Stimulated activated CD4-positive, alpha-beta T cell treated with anti-CD3 and anti-CD28 coated beads, Interleukin-15, amount 100 ng/mL, for 24 hours (primary cell): ENCODE measurements at regions not wholly inside any gene's neighbourhood (a gene's known extent, or its start where the extent isn't known, plus 50 kb on each side); places are given as distances from the start of the nearest gene placed in this dataset.

Experiments used
- DNase-seq: peaks from one replicate; pipeline ENCODE4 v3.0.0-alpha.2; 2020

GRCh38 chr4:187433141-187433540, 562.4 kb upstream of the ZFP42 start:
- no peak for DNase-seq

- DNase-seq, result no peak
Measured at GRCh38 chr4:187436251-187436650, 559.3 kb upstream of the ZFP42 start.

- no peak for DNase-seq
Measured at GRCh38 chr4:187444061-187444460, 551.5 kb upstream of the ZFP42 start.

GRCh38 chr4:187449702-187450101, 545.9 kb upstream of the ZFP42 start:
- DNase-seq, result no peak

GRCh38 chr4:187451776-187452175, 543.8 kb upstream of the ZFP42 start:
- no peak for DNase-seq

- no peak for DNase-seq
Measured at GRCh38 chr4:187460016-187460415, 535.6 kb upstream of the ZFP42 start.

- DNase-seq, result no peak
Measured at GRCh38 chr4:187464573-187464972, 531.0 kb upstream of the ZFP42 start.

- DNase-seq, result no peak
Measured at GRCh38 chr4:187467224-187467623, 528.3 kb upstream of the ZFP42 start.

GRCh38 chr4:187469627-187470026, 525.9 kb upstream of the ZFP42 start:
- DNase-seq, result no peak

- no peak for DNase-seq
Measured at GRCh38 chr4:187470061-187470460, 525.5 kb upstream of the ZFP42 start.

- DNase-seq, result no peak
Measured at GRCh38 chr4:187474238-187474637, 521.3 kb upstream of the ZFP42 start.

GRCh38 chr4:187475901-187476300, 519.7 kb upstream of the ZFP42 start:
- no peak for DNase-seq

- DNase-seq, result no peak
Measured at GRCh38 chr4:187477224-187477623, 518.3 kb upstream of the ZFP42 start.

GRCh38 chr4:187478292-187479140, 517.1 kb upstream of the ZFP42 start:
- no peak for DNase-seq

- DNase-seq, result no peak
Measured at GRCh38 chr4:187479511-187479910, 516.1 kb upstream of the ZFP42 start.

- DNase-seq, result no peak
Measured at GRCh38 chr4:187480146-187481145, 515.1 kb upstream of the ZFP42 start.

- no peak for DNase-seq
Measured at GRCh38 chr4:187484186-187484585, 511.4 kb upstream of the ZFP42 start.

GRCh38 chr4:187485676-187486075, 509.9 kb upstream of the ZFP42 start:
- no peak for DNase-seq

- no peak for DNase-seq
Measured at GRCh38 chr4:187491286-187491685, 504.3 kb upstream of the ZFP42 start.

- no peak for DNase-seq
Measured at GRCh38 chr4:187491959-187492358, 503.6 kb upstream of the ZFP42 start.

- DNase-seq, result no peak
Measured at GRCh38 chr4:187493661-187494060, 501.9 kb upstream of the ZFP42 start.

- DNase-seq, result no peak
Measured at GRCh38 chr4:187499956-187500355, 495.6 kb upstream of the ZFP42 start.

GRCh38 chr4:187500796-187501195, 494.8 kb upstream of the ZFP42 start:
- no peak for DNase-seq

- no peak for DNase-seq
Measured at GRCh38 chr4:187501731-187502130, 493.8 kb upstream of the ZFP42 start.
